Activated T-cell treated with anti-CD3 and anti-CD28 coated beads for 48 hours (primary cell): ENCODE measurements at regions not wholly inside any gene's neighbourhood (a gene's known extent, or its start where the extent isn't known, plus 50 kb on each side); places are given as distances from the start of the nearest gene placed in this dataset.

Experiments used
- DNase-seq: peaks from one replicate; pipeline ENCODE4 v3.0.0-alpha.2; 2020; ENCODE audit warnings: low read depth

- DNase-seq, result no peak
These were observed 134.7 kb upstream of the KIRREL3 start for GRCh38 chr11:127135256-127135655.

DNA sequence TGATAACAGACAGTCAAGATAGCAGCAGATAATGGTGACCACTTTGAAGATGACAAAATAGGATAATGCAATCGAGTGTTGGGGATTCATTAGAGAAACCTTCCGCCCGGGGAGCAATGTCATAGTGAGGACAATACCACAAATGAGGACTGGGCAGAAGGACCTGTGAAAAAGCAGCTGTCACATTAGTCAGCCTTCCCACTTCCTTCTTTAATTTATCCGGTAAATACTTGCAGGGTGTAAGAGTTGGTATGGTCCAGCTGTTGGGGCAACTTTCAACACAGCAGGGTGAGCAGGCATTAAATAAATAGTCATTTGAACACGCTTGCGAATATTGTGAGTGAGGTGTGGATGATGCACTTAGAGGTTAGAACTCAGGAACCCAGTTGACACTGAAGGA is 132.5 kb upstream of the KIRREL3 start:
- no peak for DNase-seq

DNA sequence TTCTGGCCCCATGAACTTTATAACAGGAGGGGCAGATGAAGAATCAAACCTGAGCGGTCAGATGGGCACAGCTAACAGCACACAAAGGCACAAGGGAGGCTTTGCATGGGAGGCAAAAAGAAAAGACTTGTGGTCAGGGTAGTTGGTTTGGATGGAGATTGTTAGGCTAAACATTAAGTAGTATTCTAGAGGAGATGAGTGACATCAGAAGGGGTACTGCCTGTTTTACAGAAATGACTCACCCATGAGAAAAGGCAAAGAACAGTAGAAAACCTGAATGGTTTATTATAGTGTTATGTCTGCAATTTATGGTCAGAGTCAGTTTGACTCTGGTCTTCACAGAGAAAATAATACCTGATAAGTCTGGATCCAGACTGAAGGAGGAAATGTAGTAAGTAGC is 129.8 kb upstream of the KIRREL3 start:
- no peak for DNase-seq

DNA sequence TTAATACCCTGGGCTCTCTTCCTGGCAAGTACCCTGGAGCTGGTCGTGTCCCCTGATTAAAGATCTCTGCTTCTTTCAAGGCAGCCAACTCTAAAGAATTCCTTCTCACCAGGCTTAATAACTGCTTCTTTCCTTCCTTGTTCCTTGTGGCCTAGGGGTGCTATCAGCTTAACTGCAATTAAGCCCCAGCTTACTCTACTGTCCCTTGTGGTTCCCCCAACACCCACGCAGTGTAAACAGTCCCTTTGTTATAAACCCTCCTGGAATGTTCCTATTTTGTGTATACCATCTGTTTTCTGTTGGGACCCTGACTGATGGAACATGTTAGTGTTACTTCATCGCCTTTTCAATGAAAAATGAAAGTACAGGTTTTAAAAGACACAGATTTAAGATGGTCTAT is 126.4 kb upstream of the KIRREL3 start:
- DNase-seq, result no peak

GRCh38 chr11:127119356-127119755 is 118.8 kb upstream of the KIRREL3 start:
- DNase-seq, result no peak

GRCh38 chr11:127118811-127119210 is 118.2 kb upstream of the KIRREL3 start:
- DNase-seq, result no peak

- DNase-seq, result no peak
These were observed 116.7 kb upstream of the KIRREL3 start for GRCh38 chr11:127117231-127117739.

DNA sequence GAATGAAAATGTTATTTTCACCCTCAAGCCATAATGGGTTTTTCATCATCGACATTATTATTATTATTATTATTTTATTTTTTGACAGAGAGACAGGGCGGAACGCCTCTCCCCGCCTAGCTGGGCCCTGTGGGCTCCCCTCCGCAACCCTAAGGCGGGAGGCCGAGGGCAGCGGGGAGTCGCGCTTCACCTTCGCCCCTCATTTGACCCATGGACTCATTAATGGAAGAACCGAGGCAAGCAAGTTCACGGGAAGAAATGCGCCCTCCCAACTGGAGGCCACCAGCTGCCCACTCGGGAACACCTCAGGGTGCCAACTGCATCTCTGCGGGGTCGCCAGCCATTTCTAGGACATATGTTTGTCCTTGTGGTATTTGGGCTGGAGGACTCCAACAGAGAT is 115.3 kb upstream of the KIRREL3 start:
- no peak for DNase-seq

DNA sequence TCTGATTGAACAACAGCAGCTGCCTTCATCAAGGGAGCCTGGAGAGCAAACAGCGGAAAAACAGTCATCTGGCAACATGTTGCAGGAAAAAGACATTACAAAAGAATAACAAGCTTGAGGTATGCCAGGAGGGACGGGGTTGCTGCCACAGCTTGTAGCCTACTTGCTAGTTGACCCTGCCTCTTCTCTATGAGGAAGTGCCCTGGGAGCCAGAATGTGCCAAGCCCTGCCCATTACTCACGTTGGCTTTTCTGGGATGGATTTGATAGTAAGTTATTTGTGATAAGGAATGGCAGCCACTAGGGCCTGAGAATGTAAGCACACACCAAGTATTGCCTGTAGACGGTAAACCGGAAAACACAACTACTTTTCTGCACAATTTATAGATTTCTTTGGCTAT is 113.5 kb upstream of the KIRREL3 start:
- DNase-seq, result no peak

DNA sequence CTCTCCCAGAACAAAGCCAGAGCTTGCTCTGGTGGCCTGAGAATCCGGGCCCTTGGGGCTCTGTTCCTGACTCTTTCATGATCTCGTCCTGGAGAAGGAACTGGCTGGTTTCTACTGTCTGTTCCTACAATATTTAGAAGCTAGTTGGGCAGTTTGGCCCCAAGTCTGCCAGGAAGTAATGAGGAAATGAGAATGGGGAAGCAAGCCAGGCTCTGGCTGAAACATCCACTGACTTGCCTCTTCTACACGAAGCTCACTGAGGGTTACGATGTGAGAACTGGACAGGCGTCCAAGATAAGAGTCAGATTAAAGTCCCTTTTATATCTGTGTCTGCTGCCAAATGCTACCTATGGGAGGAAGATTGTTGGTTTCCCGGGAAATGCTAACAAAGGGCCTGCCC is 110.0 kb upstream of the KIRREL3 start:
- no peak for DNase-seq

DNA sequence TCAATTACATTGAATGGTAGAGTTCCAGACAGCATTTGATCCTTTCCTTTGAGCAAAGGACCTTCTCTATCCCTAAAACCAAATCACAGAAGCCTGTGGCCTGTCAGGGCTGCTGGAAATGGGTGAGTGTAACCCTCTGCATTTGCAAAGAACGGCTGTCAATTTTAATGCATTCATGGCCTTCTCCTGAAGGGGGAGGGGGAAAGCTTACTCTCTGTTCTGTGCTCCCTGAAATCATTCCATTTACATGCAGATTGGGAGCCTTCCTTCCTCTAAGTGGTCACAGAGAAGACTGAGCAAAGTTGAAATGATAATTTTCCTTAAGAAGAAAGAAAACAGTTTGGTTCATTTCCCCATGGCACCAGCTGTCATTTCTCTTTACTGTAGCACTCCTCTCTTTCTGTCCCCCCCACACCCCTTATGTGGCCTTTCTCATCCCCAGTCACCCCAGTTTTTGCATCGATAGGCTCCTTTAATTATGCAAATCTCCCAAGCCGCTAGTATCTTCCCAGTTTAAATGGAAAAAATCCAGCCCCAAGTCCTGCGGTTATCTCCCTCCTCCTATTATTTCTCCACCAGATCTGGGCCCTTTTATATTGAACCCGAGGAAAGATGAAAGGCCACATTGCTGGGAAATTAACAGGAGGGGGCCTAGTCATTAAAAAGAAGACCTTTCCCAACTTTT is 109.4 kb upstream of the KIRREL3 start:
- DNase-seq, result no peak

DNA sequence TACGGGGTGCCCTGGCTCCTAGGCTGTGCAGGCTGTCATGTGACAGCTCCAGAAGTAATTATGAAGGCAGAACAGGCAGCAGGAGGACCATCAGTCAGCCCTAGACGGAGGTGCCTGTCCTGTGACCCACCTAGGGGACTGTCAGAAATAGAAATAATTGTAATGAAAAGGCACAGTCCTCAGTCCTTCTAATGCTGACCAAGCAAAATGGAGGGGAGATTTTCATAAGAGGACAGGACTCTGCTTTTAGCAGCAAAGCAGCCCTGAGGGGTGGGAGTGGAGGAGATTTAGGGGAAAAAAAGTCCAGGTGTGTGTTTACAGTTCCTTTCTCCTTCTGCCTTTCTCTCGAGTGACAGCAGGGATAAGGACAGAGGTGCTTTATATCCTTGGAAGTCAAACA is 108.3 kb upstream of the KIRREL3 start:
- no peak for DNase-seq

- no peak for DNase-seq
These were observed 106.4 kb upstream of the KIRREL3 start for GRCh38 chr11:127106938-127107337.

- DNase-seq, result no peak
These were observed 105.3 kb upstream of the KIRREL3 start for GRCh38 chr11:127105593-127106541.

DNA sequence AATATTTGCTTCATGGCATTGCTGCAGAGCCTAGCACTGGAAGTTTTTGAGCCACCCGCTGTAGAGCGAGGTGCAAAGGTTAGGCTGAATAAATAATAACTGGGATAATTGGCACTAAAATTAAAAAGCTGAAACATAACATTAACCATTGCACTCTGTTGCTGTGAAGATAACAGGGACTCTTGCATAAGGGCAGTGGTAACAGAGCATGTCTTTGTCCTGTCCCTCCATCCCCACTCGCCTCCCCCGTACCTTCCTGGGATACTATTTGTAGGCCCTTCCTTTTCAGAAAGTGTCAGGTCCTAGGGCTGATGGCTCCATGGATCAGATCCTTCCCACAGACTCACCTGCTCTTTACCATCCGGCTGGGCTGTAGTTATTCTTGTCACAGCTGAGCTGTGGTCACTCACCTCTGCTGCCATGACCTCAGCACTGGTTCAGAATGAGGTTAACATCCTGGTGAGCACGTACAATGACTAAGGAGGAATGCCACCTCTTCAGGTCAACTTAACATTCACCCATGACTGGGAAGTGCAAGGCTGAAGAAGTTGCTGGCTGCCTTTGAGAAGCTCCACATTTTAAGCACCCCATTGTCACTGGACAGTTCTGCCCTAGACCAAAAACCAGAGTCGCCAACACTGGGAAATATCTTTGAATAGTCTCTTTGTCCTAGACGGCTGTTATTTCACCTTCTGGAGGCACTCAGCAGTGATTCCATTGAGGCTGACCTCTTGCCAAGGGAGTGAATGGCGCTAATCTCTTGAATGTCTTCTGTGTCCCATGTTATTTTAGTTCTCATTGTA is 103.2 kb upstream of the KIRREL3 start:
- no peak for DNase-seq

DNA sequence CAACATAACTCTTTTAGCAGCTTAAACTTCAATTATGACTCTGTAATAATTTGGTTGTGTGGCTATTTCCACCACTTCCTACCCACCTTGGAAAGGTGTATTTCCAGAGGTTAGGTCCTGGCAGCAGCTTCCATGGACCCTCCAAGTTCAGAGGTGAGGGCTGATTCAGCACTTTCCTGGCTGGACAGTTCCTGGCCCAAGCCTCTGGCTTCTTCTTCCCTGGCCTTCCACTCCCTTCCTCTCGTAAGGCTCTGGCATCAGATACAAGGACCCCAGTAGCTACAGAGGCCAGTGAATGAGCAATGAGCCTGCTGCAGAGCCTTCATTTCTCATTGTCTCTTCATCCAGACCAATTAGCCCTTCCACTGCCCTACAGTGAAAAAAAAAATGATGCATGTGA is 98.1 kb upstream of the KIRREL3 start:
- DNase-seq, result no peak

DNA sequence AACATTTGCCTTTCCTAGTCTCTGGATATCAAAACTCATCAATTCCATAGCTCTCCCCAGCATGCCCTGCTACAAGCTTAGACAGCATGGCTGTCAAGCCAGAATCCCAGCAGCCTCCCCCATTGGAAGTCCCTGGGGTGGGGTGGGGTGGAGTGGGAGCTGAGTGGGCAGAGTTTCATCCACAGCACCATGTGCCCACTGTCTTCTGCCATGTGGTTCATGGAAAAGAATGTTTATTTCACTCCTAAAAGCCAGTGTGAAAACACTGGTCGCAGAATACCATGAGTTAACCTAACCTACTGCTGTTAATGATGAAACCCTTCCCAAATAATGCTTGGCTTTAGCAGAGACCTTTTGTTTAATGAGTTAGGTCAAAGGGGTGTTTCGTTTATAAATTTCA is 80.2 kb upstream of the KIRREL3 start:
- no peak for DNase-seq

- DNase-seq, result no peak
These were observed 75.2 kb upstream of the KIRREL3 start for GRCh38 chr11:127075758-127076157.

- DNase-seq, result no peak
These were observed 73.7 kb upstream of the KIRREL3 start for GRCh38 chr11:127074151-127074761.

- DNase-seq, result no peak
These were observed 73.1 kb upstream of the KIRREL3 start for GRCh38 chr11:127073621-127074020.

DNA sequence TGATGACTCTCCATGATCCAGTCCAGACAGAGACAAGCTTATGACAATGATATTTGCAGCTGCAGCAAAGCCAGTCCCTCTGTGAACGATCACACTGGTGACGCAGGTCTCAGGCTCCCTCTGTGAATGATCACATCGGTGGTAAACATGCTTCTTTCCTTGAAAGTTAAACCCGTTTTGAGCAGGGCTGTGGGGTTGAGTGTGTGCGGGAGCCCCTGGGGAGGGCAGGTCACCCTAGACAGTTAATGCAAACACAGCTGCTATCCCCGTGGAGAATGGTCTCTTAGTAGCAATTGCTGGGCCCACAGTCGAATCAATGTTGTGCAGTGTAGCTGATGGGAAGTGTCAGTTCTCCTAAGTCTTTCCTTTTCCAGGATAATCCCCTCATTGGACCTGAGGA is 71.0 kb upstream of the KIRREL3 start:
- DNase-seq, result no peak

GRCh38 chr11:127070808-127071207 is 70.2 kb upstream of the KIRREL3 start:
- no peak for DNase-seq
